ENCODE measurements at regions not wholly inside any gene's neighbourhood (a gene's known extent, or its start where the extent isn't known, plus 50 kb on each side); places are given as distances from the start of the nearest gene placed in this dataset.

GRCh38 chr9:115765060-115765459, 388.5 kb upstream of the PAPPA start:
- no peak for TF ChIP-seq CTCF (IDR thresholded peaks at IDR 0.05)
- Mint-ChIP-seq H3K27ac (no peak overlapping the region), H3K27me3 (ENCODE audit: low read depth in 2 of 2) (no peaks in the 10 kb centered on the region), H3K4me3 (no peak overlapping the region), H3K4me1 (no peaks in the 10 kb centered on the region), H3K36me3 (no peaks in the 10 kb centered on the region), H3K9me3 (peaks cover 5 to 10% of the 10 kb centered on the region in 2 donors)
- no peaks in the 10 kb centered on the region for H3K27me3 ChIP-seq (ENCODE audit: control insufficient read depth, insufficient read depth, low read length)
- H3K9me3 ChIP-seq (ENCODE audit: control insufficient read depth, insufficient read depth, low read length): no peaks in the 10 kb centered on the region
- no peak overlapping the region for H3K4me3 ChIP-seq (ENCODE audit: low read length)
- WGBS (ENCODE audit: insufficient coverage): 70% methylated on average over 2 of the region's 2 CpGs
- intact Hi-C loops (cut with micrococcal nuclease): no loop called here
- no peaks in the 10 kb centered on the region for H3K36me3 ChIP-seq (ENCODE audit: control insufficient read depth, insufficient read depth, low read length)
- no peak for ATAC-seq
- no peaks in the 10 kb centered on the region for H3K4me1 ChIP-seq (ENCODE audit: control insufficient read depth, insufficient read depth, low read length)
- no peak overlapping the region for H3K27ac ChIP-seq (ENCODE audit: low read length)
- no peak for DNase-seq

GRCh38 chr9:115766370-115766955, 387.1 kb upstream of the PAPPA start:
- H3K4me1 Mint-ChIP-seq: no peaks in the 10 kb centered on the region
- no peak overlapping the region for H3K4me3 ChIP-seq (ENCODE audit: low read length)
- H3K27me3 Mint-ChIP-seq (ENCODE audit: low read depth in 2 of 2): no peaks in the 10 kb centered on the region
- no peaks in the 10 kb centered on the region for H3K4me1 ChIP-seq (ENCODE audit: control insufficient read depth, insufficient read depth, low read length)
- WGBS (ENCODE audit: insufficient coverage): 36% methylated on average over 4 of the region's 5 CpGs
- H3K27ac Mint-ChIP-seq: no peak overlapping the region
- no peaks in the 10 kb centered on the region for H3K36me3 ChIP-seq (ENCODE audit: control insufficient read depth, insufficient read depth, low read length)
- no peak for ATAC-seq
- peaks cover 8 to 9% of the 10 kb centered on the region in 2 donors for H3K9me3 Mint-ChIP-seq
- no peaks in the 10 kb centered on the region for H3K9me3 ChIP-seq (ENCODE audit: control insufficient read depth, insufficient read depth, low read length)
- no peak for TF ChIP-seq CTCF (IDR thresholded peaks at IDR 0.05)
- DNase-seq: no peak
- H3K4me3 Mint-ChIP-seq: no peak overlapping the region
- no peaks in the 10 kb centered on the region for H3K36me3 Mint-ChIP-seq
- intact Hi-C loops (cut with micrococcal nuclease): no loop called here
- H3K27me3 ChIP-seq (ENCODE audit: control insufficient read depth, insufficient read depth, low read length): no peaks in the 10 kb centered on the region
- no peak overlapping the region for H3K27ac ChIP-seq (ENCODE audit: low read length)

- intact Hi-C loops (cut with micrococcal nuclease): no loop called here
- 95% methylated on average over 1 of the region's 2 CpGs for WGBS (ENCODE audit: insufficient coverage)
- Histone ChIP-seq H3K27ac (ENCODE audit: low read length) (no peak overlapping the region), H3K36me3 (ENCODE audit: control insufficient read depth, insufficient read depth, low read length) (no peaks in the 10 kb centered on the region), H3K4me1 (ENCODE audit: control insufficient read depth, insufficient read depth, low read length) (no peaks in the 10 kb centered on the region), H3K4me3 (ENCODE audit: low read length) (no peak overlapping the region), H3K27me3 (ENCODE audit: control insufficient read depth, insufficient read depth, low read length) (no peaks in the 10 kb centered on the region), H3K9me3 (ENCODE audit: control insufficient read depth, insufficient read depth, low read length) (no peaks in the 10 kb centered on the region)
- no peaks in the 10 kb centered on the region for H3K36me3 Mint-ChIP-seq
- ATAC-seq: no peak
- no peak overlapping the region for H3K27ac Mint-ChIP-seq
- no peaks in the 10 kb centered on the region for H3K27me3 Mint-ChIP-seq (ENCODE audit: low read depth in 2 of 2)
- no peak for DNase-seq
- no peaks in the 10 kb centered on the region for H3K4me1 Mint-ChIP-seq
- H3K4me3 Mint-ChIP-seq: no peak overlapping the region
- TF ChIP-seq CTCF (IDR thresholded peaks at IDR 0.05): no peak
- peaks cover 9 to 15% of the 10 kb centered on the region in 2 donors for H3K9me3 Mint-ChIP-seq
Observed at GRCh38 chr9:115770521-115770920, 383.1 kb upstream of the PAPPA start.

GRCh38 chr9:115775659-115776058, 377.9 kb upstream of the PAPPA start:
- no peaks in the 10 kb centered on the region for H3K4me1 Mint-ChIP-seq
- no peak overlapping the region for H3K4me3 Mint-ChIP-seq
- no peaks in the 10 kb centered on the region for H3K9me3 ChIP-seq (ENCODE audit: control insufficient read depth, insufficient read depth, low read length)
- intact Hi-C loops (cut with micrococcal nuclease): no loop called here
- no peak overlapping the region for H3K4me3 ChIP-seq (ENCODE audit: low read length)
- H3K36me3 Mint-ChIP-seq: no peaks in the 10 kb centered on the region
- no peaks in the 10 kb centered on the region for H3K4me1 ChIP-seq (ENCODE audit: control insufficient read depth, insufficient read depth, low read length)
- no peaks in the 10 kb centered on the region for H3K27me3 Mint-ChIP-seq (ENCODE audit: low read depth in 2 of 2)
- H3K27me3 ChIP-seq (ENCODE audit: control insufficient read depth, insufficient read depth, low read length): no peaks in the 10 kb centered on the region
- DNase-seq (no peak), ATAC-seq (no peak)
- H3K27ac Mint-ChIP-seq: no peak overlapping the region
- no peak for TF ChIP-seq CTCF (IDR thresholded peaks at IDR 0.05)
- no peak overlapping the region for H3K27ac ChIP-seq (ENCODE audit: low read length)
- H3K9me3 Mint-ChIP-seq: peaks cover 5 to 9% of the 10 kb centered on the region in 2 donors
- 54% methylated on average over 1 of the region's 2 CpGs for WGBS (ENCODE audit: insufficient coverage)
- no peaks in the 10 kb centered on the region for H3K36me3 ChIP-seq (ENCODE audit: control insufficient read depth, insufficient read depth, low read length)

Measured in natural killer cell (primary cell).